Activated CD8-positive, alpha-beta T cell treated with anti-CD3 and anti-CD28 coated beads for 36 hours (primary cell): ENCODE measurements at regions not wholly inside any gene's neighbourhood (a gene's known extent, or its start where the extent isn't known, plus 50 kb on each side); places are given as distances from the start of the nearest gene placed in this dataset.
"Not testable (repeated sequence)": the region's sequence is repeated elsewhere in the genome, so short reads cannot be mapped to it uniquely, and the experiment has no call there.

ENCODE experiments used
- ATAC-seq: fragments of 200-7000 bp; cut with Tn5 transposase; one replicate; pipeline ENCODE4 v1.10.0; 2021; ENCODE audit warnings: mild to moderate bottlenecking, moderate library complexity
- CTCF ChIA-PET: fragments of 350-600 bp; sonication (Branson Sonifier 250); formaldehyde crosslinking; loops from one replicate; lab custom pipeline; 2021; ENCODE audit warnings: antibody characterized with exemption; lab: Charles Lee
- POLR2A ChIA-PET: fragments of 350-600 bp; sonication (Branson Sonifier 250); formaldehyde crosslinking; loops from one replicate; lab custom pipeline; 2021; ENCODE audit warnings: antibody characterized with exemption; lab: Charles Lee
- DNase-seq: peaks from one replicate; pipeline ENCODE4 v3.0.0-alpha.2; 2020
- H3K27ac Mint-ChIP-seq: one replicate; pipeline ENCODE4 v1.8.0; 2021; ENCODE audit warnings: mild to moderate bottlenecking, mixed read lengths
- H3K27me3 Mint-ChIP-seq: one replicate; pipeline ENCODE4 v1.8.0; 2021; ENCODE audit warnings: mixed read lengths
- H3K36me3 Mint-ChIP-seq: one replicate; pipeline ENCODE4 v1.8.0; 2021; ENCODE audit warnings: low read depth, mixed read lengths
- H3K4me1 Mint-ChIP-seq: one replicate; pipeline ENCODE4 v1.8.0; 2021; ENCODE audit warnings: low read depth, mixed read lengths
- H3K4me3 Mint-ChIP-seq: one replicate; pipeline ENCODE4 v1.8.0; 2021; ENCODE audit warnings: mild to moderate bottlenecking, moderate library complexity, mixed read lengths
- H3K9me3 Mint-ChIP-seq: one replicate; pipeline ENCODE4 v1.8.0; 2021; ENCODE audit warnings: mixed read lengths
- intact Hi-C: fragments of 100-400 bp; cut with micrococcal nuclease; formaldehyde crosslinking; loops from one replicate; pipeline ENCODE4 v1.10.0; 2022
- TF ChIP-seq, protein P1 (sequence below): fragments of 200-600 bp; IDR thresholded peaks from one replicate; pipeline ENCODE4 v1.8.0; 2022; ENCODE audit warnings: antibody characterized with exemption, mild to moderate bottlenecking

DNA sequence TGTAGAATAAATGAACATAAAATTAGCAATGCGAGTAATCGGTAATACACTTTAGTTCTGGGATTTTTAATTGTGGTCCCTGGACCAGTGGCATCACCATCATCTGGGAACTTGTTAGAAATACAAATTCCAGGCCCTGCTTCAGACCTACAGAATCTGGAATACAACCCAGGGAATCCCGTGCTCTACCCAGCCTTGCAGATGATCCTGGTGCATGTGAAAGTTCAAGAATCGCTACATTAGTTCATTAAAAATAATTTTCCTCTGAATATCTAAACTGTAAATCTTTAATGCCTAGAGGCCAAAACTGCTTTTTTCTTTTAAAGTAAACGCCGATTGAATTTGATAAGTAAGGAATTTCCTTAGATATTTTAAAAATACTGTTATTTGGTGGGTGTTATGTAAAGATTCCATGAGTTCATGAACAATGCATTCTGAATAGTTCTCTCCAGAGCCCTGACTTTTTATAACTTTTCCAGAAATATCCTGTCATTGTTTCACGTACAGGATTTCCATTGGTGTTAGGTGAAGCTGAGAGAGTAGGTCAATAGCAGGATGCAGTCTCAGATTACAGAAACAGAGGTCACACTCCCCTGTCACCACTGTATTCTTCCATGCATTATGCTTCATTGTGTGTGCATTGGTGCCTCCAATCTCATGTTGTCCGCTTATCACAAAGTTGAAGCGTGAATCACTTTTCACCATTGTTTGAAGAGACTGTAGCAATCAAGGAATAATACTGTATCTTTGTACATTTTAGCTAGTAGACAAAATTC lies 596.5 kb upstream of the KLF12 start:
- no peaks in the 10 kb centered on the region for H3K4me1 Mint-ChIP-seq
- TF ChIP-seq, protein P1, sequence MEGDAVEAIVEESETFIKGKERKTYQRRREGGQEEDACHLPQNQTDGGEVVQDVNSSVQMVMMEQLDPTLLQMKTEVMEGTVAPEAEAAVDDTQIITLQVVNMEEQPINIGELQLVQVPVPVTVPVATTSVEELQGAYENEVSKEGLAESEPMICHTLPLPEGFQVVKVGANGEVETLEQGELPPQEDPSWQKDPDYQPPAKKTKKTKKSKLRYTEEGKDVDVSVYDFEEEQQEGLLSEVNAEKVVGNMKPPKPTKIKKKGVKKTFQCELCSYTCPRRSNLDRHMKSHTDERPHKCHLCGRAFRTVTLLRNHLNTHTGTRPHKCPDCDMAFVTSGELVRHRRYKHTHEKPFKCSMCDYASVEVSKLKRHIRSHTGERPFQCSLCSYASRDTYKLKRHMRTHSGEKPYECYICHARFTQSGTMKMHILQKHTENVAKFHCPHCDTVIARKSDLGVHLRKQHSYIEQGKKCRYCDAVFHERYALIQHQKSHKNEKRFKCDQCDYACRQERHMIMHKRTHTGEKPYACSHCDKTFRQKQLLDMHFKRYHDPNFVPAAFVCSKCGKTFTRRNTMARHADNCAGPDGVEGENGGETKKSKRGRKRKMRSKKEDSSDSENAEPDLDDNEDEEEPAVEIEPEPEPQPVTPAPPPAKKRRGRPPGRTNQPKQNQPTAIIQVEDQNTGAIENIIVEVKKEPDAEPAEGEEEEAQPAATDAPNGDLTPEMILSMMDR: no peak
- H3K36me3 Mint-ChIP-seq: no peaks in the 10 kb centered on the region
- DNase-seq (no peak), ATAC-seq (no peak)
- H3K27ac Mint-ChIP-seq: no peak overlapping the region
- intact Hi-C loops: no loop called here
- POLR2A ChIA-PET: no interaction called here
- CTCF ChIA-PET: no interaction called here
- H3K4me3 Mint-ChIP-seq: no peak overlapping the region
- H3K9me3 Mint-ChIP-seq: no peaks in the 10 kb centered on the region
- H3K27me3 Mint-ChIP-seq: peaks cover 4% of the 10 kb centered on the region

DNA sequence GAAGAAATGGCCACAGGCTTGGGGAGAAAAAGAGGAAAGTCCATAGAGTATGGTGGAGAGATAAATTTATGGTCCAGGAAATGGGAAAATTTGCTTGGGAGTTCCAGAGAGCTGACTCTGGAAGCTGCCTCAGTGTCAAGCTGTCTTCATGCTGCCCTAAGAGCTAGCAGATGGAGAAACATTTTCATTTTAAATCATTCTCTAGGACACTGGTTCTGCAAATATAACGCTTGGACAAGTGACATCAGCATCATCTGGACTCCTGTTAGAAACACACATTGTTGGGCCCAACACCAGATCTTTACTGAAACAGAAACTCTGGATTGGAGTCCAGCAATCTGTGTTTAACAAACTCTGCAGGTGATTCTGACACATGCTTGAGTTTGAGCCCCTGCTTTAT lies 592.0 kb upstream of the KLF12 start:
- no peak overlapping the region for H3K4me3 Mint-ChIP-seq
- no peak for ATAC-seq
- no peak for DNase-seq
- H3K36me3 Mint-ChIP-seq: no peaks in the 10 kb centered on the region
- H3K27me3 Mint-ChIP-seq: no peaks in the 10 kb centered on the region
- TF ChIP-seq, protein P1: no peak
- H3K27ac Mint-ChIP-seq: no peak overlapping the region
- ChIA-PET CTCF (no interaction called here), POLR2A (no interaction called here)
- no peaks in the 10 kb centered on the region for H3K9me3 Mint-ChIP-seq
- intact Hi-C loops: no loop called here
- H3K4me1 Mint-ChIP-seq: no peaks in the 10 kb centered on the region

DNA sequence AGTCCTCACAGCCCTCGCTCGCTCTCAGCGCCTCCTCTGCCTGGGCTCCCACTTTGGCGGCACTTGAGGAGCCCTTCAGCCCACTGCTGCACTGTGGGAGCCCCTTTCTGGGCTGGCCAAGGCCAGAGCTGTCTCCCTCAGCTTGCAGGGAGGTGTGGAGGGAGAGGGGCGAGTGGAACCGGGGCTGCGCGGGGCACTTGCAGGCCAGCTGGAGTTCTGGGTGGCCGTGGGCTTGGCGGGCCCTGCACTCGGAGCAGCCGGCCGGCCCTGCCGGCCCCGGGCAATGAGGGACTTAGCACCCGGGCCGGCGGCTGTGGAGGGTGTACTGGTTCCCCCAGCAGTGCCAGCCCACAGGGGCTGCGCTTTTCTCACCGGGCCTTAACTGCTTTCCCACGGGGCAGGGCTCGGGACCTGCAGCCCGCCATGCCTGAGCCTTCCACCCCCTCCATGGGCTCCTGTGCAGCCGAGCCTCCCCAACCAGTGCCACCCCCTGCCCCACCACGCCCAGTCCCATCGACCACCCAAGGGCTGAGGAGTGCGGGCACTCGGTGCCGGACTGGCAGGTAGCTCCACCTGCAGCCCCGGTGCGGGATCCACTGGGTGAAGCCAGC lies 584.1 kb upstream of the KLF12 start:
- H3K4me3 Mint-ChIP-seq, CTCF ChIA-PET, POLR2A ChIA-PET, H3K27ac Mint-ChIP-seq, H3K9me3 Mint-ChIP-seq, H3K27me3 Mint-ChIP-seq, ATAC-seq, H3K36me3 Mint-ChIP-seq, H3K4me1 Mint-ChIP-seq, DNase-seq: not testable (repeated sequence)
- intact Hi-C loops: loop anchor here (10.0 kb wide), 1 partner anchor 496 kb away; no protein-coding TSS in a partner anchor

DNA sequence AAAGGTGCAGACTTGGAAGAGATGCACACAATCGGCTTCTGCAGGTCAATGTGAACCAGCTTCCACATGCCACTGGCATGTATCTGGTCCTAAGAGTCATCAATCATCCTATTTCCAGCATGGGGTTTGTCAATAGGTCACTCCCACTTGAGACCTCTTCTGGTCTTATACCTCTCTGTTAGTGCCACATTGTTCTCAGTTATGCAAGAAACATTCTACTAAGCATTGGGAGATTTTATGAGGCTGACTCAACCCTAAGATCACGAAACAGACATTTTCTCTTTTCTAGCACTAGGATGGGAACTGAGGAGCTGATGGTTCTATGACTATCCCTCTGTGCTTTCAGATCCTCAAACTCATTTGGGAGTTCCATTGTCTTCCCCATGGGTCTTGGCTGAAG lies 581.5 kb upstream of the KLF12 start:
- Mint-ChIP-seq H3K36me3 (no peaks in the 10 kb centered on the region), H3K9me3 (no peaks in the 10 kb centered on the region), H3K27me3 (no peaks in the 10 kb centered on the region), H3K4me3 (no peak overlapping the region), H3K27ac (no peak overlapping the region), H3K4me1 (no peaks in the 10 kb centered on the region)
- TF ChIP-seq, protein P1: no peak
- no peak for DNase-seq
- no peak for ATAC-seq
- POLR2A ChIA-PET: no interaction called here
- CTCF ChIA-PET: no interaction called here
- intact Hi-C loops: loop anchor here (10.0 kb wide), 1 partner anchor 499 kb away; no protein-coding TSS in a partner anchor

DNA sequence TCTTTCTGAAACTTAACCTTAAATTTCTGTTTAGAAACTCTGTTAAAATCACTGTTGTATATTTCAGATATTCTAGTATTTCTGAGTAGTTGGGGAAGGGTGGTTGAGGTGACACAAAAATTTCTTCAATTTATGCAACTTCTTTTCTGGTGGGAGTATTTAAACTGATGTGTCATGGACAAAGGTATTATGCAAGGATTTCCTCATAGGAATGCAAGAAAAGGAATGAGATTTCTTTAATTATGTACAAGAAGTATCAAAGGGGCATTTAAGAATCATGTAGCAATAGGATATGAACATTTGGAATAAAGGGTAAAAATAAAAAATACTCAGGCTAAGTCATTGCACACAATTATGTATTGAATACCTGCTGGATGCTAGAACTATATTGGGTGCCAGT lies 575.8 kb upstream of the KLF12 start:
- POLR2A ChIA-PET: no interaction called here
- no peak for ATAC-seq
- intact Hi-C loops: loop anchor here (10.0 kb wide), 1 partner anchor 505 kb away; no protein-coding TSS in a partner anchor
- H3K27me3 Mint-ChIP-seq: no peaks in the 10 kb centered on the region
- H3K9me3 Mint-ChIP-seq: no peaks in the 10 kb centered on the region
- CTCF ChIA-PET: no interaction called here
- H3K36me3 Mint-ChIP-seq: no peaks in the 10 kb centered on the region
- DNase-seq: no peak
- H3K4me3 Mint-ChIP-seq: no peak overlapping the region
- TF ChIP-seq, protein P1: no peak
- no peaks in the 10 kb centered on the region for H3K4me1 Mint-ChIP-seq
- H3K27ac Mint-ChIP-seq: no peak overlapping the region
